ENCODE measurements at regions not wholly inside any gene's neighbourhood (a gene's known extent, or its start where the extent isn't known, plus 50 kb on each side); places are given as distances from the start of the nearest gene placed in this dataset.
"Not testable (repeated sequence)": the region's sequence is repeated elsewhere in the genome, so short reads cannot be mapped to it uniquely, and the experiment has no call there.

- Histone ChIP-seq H3K27ac (no peak overlapping the region), H3K9me3 (no peaks in the 10 kb centered on the region), H3K4me3 (replicated peaks in 1 of 3) (no peak overlapping the region), H3K27me3 (no peaks in the 10 kb centered on the region), H3K4me1 (no peaks in the 10 kb centered on the region), H3K36me3 (no peaks in the 10 kb centered on the region)
- DNase-seq = no peak
- intact Hi-C loops (cut with DNase I) = no loop called here
- WGBS, 2 donors = 13 to 47% methylated on average over 2 to 5 of the region's 5 CpGs
- TF ChIP-seq CTCF (IDR thresholded peaks at IDR 0.05) (no peak), POLR2A (IDR thresholded peaks at IDR 0.05) (no peak)
Observed at GRCh38 chr14:106317593-106317992, 791.2 kb downstream of the TMEM121 start.

GRCh38 chr14:106318700-106319099 lies 792.3 kb downstream of the TMEM121 start:
- Histone ChIP-seq H3K27ac (no peak overlapping the region), H3K4me3 (replicated peaks in 1 of 3) (no peak overlapping the region), H3K36me3 (no peaks in the 10 kb centered on the region), H3K27me3 (no peaks in the 10 kb centered on the region), H3K9me3 (no peaks in the 10 kb centered on the region), H3K4me1 (no peaks in the 10 kb centered on the region)
- TF ChIP-seq POLR2A (IDR thresholded peaks at IDR 0.05) = no peak
- TF ChIP-seq CTCF (IDR thresholded peaks at IDR 0.05) = no peak
- DNase-seq = no peak
- intact Hi-C loops (cut with DNase I) = no loop called here
- WGBS, 2 donors = 28 to 79% methylated on average over 2 to 3 of the region's 3 CpGs

GRCh38 chr14:106323970-106324369 lies 797.6 kb downstream of the TMEM121 start:
- H3K4me3 ChIP-seq (replicated peaks in 1 of 3); H3K4me1 ChIP-seq; DNase-seq; H3K36me3 ChIP-seq; intact Hi-C loops (cut with DNase I); H3K9me3 ChIP-seq; H3K27ac ChIP-seq; H3K27me3 ChIP-seq: not testable (repeated sequence)
- 79 to 80% methylated on average over 17 of the region's 17 CpGs for WGBS, 2 donors

- TF ChIP-seq CTCF (IDR thresholded peaks at IDR 0.05) (no peak), POLR2A (IDR thresholded peaks at IDR 0.05) (no peak)
- Histone ChIP-seq H3K27ac (no peak overlapping the region), H3K9me3 (no peaks in the 10 kb centered on the region), H3K27me3 (no peaks in the 10 kb centered on the region), H3K4me1 (no peaks in the 10 kb centered on the region), H3K36me3 (no peaks in the 10 kb centered on the region), H3K4me3 (replicated peaks in 1 of 3) (no peak overlapping the region)
- DNase-seq = no peak
- intact Hi-C loops (cut with DNase I) = no loop called here
- WGBS, 2 donors = 66 to 69% methylated on average over 3 of the region's 3 CpGs
Observed at GRCh38 chr14:106327234-106327633, 800.9 kb downstream of the TMEM121 start.

- H3K9me3 ChIP-seq; H3K36me3 ChIP-seq; H3K4me3 ChIP-seq (replicated peaks in 1 of 3); DNase-seq; intact Hi-C loops (cut with DNase I); H3K27me3 ChIP-seq; H3K4me1 ChIP-seq; H3K27ac ChIP-seq: not testable (repeated sequence)
- WGBS, 2 donors = 60 to 62% methylated on average over 4 of the region's 4 CpGs
Observed at GRCh38 chr14:106327702-106328353, 801.4 kb downstream of the TMEM121 start.

- 51 to 52% methylated on average over 4 of the region's 4 CpGs for WGBS, 2 donors
Observed at GRCh38 chr14:106329243-106329642, 802.9 kb downstream of the TMEM121 start.

GRCh38 chr14:106329987-106330774 lies 803.8 kb downstream of the TMEM121 start:
- H3K27me3 ChIP-seq; H3K27ac ChIP-seq; intact Hi-C loops (cut with DNase I); DNase-seq; H3K4me1 ChIP-seq; H3K36me3 ChIP-seq; H3K9me3 ChIP-seq; H3K4me3 ChIP-seq (replicated peaks in 1 of 3): not testable (repeated sequence)
- 32 to 53% methylated on average over 4 to 6 of the region's 8 CpGs for WGBS, 2 donors

More at GRCh38 chr14:106329243-106329642, 802.9 kb downstream of the TMEM121 start:
- H3K27ac ChIP-seq; H3K4me3 ChIP-seq (replicated peaks in 1 of 3); DNase-seq; H3K9me3 ChIP-seq; intact Hi-C loops (cut with DNase I); H3K36me3 ChIP-seq; H3K27me3 ChIP-seq; H3K4me1 ChIP-seq: not testable (repeated sequence)

GRCh38 chr14:106334428-106335109 lies 808.2 kb downstream of the TMEM121 start:
- intact Hi-C loops (cut with DNase I); DNase-seq; H3K36me3 ChIP-seq; H3K27me3 ChIP-seq; H3K4me1 ChIP-seq; H3K4me3 ChIP-seq (replicated peaks in 1 of 3); H3K9me3 ChIP-seq; H3K27ac ChIP-seq: not testable (repeated sequence)
- 49 to 59% methylated on average over 10 to 16 of the region's 16 CpGs for WGBS, 2 donors

- H3K4me3 ChIP-seq (replicated peaks in 1 of 3); H3K27me3 ChIP-seq; H3K36me3 ChIP-seq; H3K9me3 ChIP-seq; intact Hi-C loops (cut with DNase I); DNase-seq; H3K27ac ChIP-seq; H3K4me1 ChIP-seq: not testable (repeated sequence)
- WGBS, 2 donors = 39 to 45% methylated on average over 5 to 6 of the region's 6 CpGs
Observed at GRCh38 chr14:106335110-106335429, 808.7 kb downstream of the TMEM121 start.
